AG10803 (cell line): ENCODE measurements at regions not wholly inside any gene's neighbourhood (a gene's known extent, or its start where the extent isn't known, plus 50 kb on each side); places are given as distances from the start of the nearest gene placed in this dataset.

Source experiments
- DNase-seq: peaks from one replicate; pipeline ENCODE4 v3.0.0; 2010; ENCODE audit warnings: low read depth
- H3K4me3 ChIP-seq: 2 replicates; pipeline ENCODE4 v1.5.1; 2011; ENCODE audit warnings: mild to moderate bottlenecking, low read length, control low read depth
- CTCF ChIP-seq: conservative IDR thresholded peaks from 2 replicates; pipeline ENCODE4 v1.5.1; 2011; ENCODE audit warnings: mild to moderate bottlenecking, low read length, control low read depth, inconsistent platforms

GRCh38 chr13:111568290-111568689 lies 247.8 kb downstream of the TEX29 start:
- no peak for TF ChIP-seq CTCF
- DNase-seq = no peak
- H3K4me3 ChIP-seq = no peak overlapping the region

GRCh38 chr13:111570911-111571310 lies 250.5 kb downstream of the TEX29 start:
- DNase-seq = no peak
- H3K4me3 ChIP-seq = no peak overlapping the region
- no peak for TF ChIP-seq CTCF

GRCh38 chr13:111572956-111573761 lies 252.7 kb downstream of the TEX29 start:
- TF ChIP-seq CTCF = no peak
- H3K4me3 ChIP-seq = no peak overlapping the region
- DNase-seq = no peak

- H3K4me3 ChIP-seq = no peak overlapping the region
- no peak for DNase-seq
- TF ChIP-seq CTCF = no peak
Measured at GRCh38 chr13:111573801-111574200, 253.4 kb downstream of the TEX29 start.

- H3K4me3 ChIP-seq = no peak overlapping the region
- no peak for TF ChIP-seq CTCF
- no peak for DNase-seq
Measured at GRCh38 chr13:111575276-111575675, 254.8 kb downstream of the TEX29 start.

GRCh38 chr13:111575719-111576118 lies 255.3 kb downstream of the TEX29 start:
- TF ChIP-seq CTCF = no peak
- no peak for DNase-seq
- H3K4me3 ChIP-seq = no peak overlapping the region

GRCh38 chr13:111577208-111577828 lies 256.9 kb downstream of the TEX29 start:
- DNase-seq = no peak
- no peak for TF ChIP-seq CTCF
- no peak overlapping the region for H3K4me3 ChIP-seq
